Nucleus accumbens (tissue), 56 donors: ENCODE measurements at regions not wholly inside any gene's neighbourhood (a gene's known extent, or its start where the extent isn't known, plus 50 kb on each side); places are given as distances from the start of the nearest gene placed in this dataset.

Experiments used
- DNase-seq, 56 donors: peaks; one replicate each; lab custom pipeline; 2025; lab: John Stamatoyannopoulos, UW

DNA sequence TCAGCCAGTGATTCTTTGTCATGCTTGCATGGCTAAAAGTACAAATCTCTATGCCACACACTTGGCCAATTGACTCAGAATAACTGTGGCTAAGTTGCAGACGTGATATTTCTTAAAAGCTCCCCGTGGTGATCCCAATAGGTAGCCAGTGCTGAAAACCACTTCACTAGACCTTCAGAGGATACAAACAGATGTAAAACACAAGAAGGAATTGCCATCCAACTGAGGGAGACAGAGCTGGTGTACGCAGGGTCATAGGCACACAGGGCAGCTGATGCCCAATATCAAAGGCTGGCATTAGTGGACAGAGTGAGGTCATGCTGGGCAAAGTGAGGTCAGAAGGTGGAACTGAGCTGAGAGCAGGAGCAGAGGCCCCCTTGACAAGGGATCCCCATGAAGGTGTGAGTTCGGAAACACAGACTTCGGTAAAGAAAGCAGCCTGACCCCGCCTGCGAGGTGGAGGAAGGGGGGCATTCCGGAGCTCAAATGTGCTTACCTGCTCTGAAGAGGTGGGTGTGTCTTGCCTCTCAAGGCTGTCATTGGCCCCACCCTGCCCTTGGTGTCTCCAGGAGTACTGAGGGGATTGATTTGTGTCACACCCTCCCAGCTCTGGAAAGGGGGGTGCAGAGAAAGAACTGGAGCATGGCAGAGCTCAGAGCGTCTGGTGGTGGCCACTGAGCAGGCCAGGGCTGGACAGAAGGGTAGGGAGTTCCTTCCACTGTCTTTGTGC is 344.9 kb upstream of the B3GAT1 start:
- DNase-seq: no peak

DNA sequence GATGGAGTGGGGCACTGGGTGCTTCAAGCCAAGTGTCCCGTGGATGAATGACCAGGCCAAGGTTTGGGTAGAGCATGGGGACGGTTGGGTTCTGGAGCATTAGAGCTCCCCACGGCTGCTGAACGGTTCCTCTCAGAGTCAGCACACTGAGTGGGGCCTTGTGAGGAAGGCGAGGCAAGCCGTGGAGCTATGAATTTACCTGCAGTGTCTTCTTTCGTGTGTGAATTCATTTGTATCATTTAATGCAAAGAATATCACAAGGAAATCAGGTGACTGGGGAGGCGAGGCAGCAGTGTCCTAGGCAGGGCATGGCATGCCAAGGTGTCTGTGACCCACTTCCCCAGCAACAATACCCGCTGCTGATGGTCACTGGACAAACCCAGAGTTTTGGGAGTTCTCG is 343.5 kb upstream of the B3GAT1 start:
- no peak for DNase-seq

DNA sequence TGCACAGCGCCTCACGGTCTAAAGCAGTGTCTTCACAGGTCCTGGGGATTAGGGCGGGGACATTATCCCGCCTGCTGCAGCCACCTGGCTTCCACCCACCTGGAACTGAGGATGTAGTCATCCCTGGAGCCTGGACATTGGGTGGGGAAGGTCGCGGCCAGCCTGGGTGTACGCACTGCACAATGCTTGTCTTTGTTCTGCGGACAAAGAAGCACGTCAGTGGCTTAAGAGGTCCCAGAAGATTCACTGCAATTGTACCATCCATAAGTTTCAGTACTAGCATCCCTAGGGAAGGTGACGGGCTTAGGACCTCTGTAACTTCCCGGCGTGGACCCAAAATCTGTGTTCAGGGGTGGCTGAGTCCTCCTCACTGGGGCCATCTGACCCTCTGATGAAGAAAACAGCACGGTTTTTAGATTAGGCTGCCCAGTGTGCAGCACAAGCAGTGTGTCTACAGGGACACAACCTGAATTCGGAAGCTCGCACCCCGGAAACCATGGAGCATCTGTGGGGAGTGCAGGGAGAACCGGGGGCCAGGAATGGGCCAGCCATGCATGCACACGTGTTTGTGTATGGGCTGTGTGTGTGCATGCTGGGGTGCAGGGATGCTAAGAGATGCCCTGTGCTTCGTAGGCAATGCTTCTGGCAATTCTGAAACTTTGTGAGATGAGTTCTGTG is 342.6 kb upstream of the B3GAT1 start:
- DNase-seq: no peak

DNA sequence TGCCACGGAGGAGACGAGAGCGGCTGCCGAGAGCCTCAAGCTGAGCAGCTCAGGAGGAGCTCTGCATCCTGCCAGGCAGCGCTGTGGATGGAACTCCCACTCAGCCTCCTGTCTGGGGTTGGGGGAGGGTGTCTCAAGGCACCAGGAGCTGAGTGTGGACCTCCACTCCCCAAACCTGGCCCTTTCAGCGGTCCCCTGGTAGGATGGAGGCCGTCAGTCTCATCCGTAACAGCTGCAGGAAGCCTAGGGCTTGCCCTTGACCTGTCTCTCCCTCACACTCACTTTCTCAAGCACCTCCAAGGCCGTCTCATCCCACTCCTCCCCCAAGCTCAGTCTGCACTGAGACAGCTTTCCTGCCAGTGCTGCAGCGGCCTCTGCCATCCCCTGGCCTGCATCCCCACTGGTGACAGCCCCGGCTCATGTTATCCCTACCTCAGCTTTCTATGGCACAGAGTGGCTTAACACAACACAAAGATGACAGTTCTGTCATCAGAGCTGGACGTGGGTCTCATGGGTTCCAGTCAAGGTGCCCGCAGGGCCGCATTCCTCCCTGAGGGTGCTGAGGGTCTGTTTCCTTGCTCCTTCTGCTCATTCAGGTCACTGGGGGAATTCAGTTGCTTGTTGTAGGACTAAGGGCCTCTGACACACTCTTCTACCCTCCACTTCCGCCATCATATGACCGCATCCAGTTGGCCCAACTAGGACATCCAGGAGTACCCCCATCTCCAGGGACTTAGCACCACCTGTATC is 341.9 kb upstream of the B3GAT1 start:
- DNase-seq: no peak

DNA sequence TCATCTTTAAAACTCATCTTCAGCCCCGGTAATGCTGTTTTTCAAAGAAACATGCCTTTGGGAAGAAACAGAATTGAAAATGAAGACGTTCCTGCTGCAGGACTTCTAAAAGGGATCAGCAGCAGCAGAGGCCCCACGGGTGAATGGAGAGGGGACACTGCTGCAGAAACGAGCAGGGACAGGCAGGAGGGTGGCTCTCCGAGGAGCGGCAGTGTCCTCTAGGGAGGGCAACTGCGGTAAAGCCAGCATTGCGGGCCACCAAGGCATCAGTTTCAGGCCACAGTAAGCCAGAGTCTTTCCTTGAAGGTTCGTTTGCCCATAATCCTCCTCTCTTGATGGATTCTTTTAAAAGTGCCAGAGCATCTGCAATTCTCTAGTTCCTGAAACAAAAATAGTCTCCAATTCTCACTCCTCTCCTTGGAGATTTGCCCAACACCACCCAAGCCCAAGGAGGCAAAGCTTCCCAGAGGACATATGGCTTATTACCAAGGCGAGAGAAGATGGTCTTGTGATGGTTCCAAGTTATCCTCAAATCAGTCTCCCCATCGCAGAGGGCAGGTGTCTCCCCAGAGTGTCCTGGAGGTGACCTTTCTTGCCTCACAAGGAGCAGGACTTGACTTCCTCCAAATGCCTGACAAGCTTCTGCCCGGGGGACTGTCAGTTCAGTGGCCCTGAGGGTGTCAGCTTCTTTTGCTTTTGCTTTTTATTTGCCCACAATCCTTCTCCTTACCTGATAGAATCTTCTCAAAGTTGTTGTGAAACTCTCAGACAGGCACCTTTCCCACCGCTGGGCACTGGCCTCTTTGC is 341.1 kb upstream of the B3GAT1 start:
- DNase-seq: no peak

DNA sequence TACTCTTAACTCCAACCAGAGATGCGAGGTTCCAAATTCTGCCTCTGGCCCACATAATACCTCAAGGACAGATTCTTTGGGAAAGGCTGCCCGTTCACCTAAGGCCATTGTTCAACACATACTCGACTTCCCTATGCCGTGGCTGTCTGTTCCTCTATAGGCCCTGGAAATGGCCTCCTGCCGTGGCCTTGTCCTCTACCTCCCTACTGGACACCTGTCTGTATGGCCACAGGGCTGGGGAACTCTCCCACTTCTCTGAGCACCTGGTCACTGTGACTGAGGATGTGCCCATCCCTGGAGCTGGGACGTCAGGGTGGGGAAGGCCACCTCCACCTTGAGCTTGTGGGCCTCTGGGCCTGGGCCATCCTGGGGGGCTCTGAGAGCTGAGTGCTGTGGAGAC is 340.5 kb upstream of the B3GAT1 start:
- DNase-seq: no peak

DNA sequence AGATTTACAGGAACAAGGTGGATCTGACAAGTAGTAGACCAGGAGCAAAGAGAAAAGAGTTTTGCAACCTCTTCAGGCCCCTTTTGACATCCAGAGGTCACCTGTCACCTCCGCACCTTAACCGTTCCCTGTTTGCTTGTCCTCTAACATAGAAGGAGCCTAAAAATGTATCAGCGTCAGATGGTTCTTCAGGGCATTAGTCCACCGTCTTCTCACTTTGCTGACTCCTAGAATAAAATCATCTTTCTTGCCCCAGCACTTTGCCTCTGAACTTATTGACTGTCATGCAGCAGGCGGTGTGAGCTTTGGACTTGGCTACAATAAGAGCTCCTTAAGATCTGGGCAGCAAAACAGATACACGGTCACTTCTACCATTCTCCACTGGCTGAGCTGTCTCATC is 339.7 kb upstream of the B3GAT1 start:
- DNase-seq: no peak

DNA sequence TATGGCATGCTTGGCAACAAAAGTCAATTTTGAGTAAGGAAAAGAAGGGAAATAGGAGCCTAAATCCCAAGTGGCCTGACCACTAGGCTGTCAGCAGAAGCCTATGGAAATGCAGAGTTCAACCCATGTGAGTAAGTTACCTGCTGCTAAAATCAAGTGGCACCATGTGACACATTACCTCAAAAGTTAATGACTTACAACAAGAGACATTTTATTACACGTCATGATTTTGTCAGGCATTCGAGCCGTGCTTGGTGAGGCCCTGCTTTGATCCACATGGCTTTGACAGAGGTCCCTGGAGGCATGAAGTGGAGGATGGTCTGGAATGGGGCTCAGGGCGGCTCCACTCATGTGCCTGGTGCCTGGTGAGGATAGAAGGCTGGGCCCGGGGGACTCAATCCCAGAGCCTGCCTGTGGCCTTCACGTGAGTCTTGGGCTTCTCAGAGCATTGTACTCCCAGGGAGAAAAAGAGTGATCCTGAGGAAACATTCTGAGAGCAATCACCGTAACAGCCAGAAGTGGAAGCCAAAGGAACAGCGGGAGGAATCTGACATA is 339.1 kb upstream of the B3GAT1 start:
- DNase-seq: no peak

DNA sequence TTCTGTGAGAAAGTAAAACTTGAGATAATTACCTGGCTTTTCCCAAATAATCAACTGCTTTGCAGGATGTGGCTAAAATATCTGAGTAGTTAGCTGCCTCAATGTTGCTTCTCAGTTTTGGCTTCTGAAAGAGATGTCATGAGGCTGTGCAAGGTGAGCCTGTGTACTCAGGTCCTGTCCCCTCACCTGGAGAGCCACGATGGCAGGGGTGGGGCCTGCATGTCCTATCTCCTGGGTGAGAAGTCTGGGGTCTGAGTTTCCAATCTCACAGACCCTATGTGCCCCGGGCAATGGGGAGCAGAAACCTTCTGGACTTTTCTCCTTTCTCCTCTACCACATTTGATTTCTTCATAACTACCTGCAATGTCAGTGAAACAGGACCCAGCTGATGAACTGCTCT is 338.6 kb upstream of the B3GAT1 start:
- no peak for DNase-seq

DNA sequence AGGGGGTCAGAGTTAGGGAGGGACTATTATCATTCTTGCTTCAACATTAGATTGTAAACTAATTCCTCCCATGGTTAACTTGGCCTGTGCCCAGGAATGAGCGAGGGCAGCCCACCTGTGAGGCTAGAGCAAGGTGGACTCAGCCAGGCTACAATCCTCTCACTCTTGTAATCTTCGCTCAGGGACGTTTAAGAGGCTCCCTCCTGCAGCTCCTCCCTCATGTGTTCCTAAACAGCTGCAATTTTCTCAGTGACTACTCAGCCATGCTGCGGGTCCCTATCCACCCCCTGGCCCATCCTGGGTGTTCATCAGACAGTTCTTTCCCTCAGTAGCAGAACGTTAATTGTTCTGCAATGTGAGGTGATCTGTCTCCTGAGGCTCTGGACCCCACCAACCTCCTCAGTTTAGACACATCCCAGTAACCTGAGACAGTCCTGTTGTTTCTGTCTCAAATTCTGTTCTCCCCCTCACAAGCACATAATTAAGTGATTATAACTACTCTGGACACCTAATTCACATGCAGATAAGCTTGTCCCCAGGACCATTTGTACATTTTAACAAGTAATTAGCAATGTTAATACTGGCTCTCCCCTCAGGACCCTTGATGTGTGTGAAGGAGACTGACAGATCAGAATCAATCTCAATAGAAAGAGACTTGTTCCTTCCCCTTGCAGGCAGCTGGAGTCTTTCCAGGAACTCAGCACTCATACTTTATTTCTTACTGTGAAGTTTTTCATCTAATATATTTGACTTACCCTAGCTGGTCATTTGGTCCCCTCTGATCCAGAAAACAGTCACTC is 337.2 kb upstream of the B3GAT1 start:
- no peak for DNase-seq

DNA sequence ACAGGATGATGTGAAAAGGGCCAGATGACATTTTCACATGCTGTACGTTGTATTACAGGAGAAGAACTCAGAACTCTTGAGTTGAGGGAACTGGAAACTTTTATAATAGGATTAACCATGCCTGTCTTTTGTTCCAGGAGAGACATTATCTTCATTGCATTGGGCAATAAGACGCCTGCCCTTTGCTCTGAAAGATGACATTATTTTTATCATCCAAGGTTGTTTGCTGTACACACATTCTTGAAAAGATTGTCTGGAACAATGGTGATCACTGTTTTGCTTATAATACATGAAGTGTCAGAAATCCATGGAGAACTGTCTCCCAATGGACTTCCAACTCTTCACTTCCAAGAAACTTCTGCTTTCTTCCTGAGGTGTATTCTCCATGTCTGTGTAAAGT is 334.6 kb upstream of the B3GAT1 start:
- DNase-seq: no peak

DNA sequence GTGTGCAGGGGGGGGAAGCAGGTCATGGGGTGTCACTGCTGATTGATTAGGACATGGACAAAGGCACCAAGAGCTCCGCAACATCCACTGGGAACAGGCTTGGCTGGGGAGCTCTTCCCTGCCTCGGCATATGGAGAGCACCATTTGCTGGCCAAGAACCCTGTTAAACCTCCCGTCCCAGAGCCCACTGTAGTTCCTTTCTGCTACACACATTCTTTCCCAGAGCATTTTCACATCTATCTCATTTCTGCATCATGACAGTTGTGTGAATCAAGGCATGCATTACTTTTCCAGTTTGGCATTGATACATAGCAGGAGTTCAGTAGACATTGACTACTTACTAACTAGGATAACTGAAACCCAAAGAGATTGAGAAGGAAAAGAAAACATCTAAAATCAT is 333.4 kb upstream of the B3GAT1 start:
- DNase-seq: no peak

DNA sequence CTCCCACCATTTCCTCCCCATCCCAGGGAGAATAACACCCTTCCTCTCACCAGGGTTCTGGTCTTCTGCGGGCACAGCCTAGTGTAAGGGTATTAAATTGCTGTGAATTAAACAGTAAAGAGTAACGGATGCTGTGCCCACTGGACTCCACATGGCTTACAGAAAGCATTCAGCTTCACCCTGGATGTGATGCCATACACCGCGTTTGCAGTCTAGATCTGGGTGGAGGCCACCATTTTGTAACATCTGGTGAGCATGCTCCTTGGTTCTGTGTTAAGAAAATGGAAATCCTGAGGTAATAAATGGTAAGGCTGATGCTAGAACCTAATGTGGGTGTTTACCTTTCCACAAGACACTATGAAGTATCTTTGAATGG is 331.8 kb upstream of the B3GAT1 start:
- no peak for DNase-seq

DNA sequence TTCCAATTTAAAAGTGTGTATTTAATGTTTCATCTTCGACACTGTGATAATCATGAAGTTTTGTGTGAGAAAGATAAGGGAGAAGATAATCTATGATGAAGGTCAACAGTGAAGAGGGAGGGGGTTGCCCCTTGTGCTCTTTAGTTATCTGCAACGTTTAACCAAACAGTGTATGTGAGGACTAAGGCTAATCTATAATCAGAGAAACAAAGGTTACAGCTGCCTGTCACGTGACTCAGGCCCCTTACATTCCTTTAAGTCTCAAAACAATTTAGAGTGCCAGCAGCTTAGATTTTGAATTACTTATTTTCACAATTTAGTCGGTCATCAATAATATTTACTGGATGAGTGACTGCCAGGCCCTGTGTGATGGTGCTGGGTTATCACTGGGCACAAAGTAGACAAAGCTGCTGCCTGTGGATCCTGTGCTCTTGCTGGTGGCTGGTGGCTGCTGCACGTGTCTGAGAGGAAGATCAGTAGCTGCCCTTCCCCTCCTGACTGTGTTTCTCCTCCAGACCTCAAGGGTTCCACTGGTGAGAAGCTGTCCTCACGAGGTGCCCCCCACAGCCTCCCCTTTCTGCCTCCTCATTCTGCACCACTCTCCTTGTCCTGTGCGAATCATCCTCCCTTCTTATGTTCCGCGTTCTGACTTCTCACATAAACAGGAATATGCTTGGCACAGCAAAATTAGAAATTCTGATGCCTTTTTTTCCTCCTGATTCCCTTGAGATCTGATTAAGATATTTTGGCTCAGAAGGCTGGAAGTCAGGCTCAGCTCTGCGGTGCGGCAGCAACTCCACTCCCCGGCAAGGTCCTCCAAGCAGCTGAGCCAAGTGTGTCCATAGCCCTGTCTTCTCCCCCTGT is 331.1 kb upstream of the B3GAT1 start:
- no peak for DNase-seq

DNA sequence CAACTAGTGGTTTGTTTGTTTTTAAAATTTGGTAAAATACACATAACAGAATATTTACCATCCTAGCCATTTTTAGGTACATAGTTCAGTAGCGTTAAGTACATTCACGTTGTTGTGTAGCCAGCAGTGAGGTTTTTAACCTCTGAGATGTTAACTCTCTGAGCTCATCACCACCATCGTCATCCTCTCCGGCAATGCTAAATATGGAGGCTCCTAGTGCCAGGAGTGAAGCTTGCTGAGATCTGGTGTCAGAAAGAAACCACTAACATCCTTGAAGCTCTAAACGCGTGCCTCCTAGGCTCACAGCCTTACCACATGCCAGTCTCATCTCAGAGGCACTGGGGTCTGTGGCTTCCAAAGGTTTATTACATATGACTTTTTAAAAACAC is 330.2 kb upstream of the B3GAT1 start:
- DNase-seq: no peak

DNA sequence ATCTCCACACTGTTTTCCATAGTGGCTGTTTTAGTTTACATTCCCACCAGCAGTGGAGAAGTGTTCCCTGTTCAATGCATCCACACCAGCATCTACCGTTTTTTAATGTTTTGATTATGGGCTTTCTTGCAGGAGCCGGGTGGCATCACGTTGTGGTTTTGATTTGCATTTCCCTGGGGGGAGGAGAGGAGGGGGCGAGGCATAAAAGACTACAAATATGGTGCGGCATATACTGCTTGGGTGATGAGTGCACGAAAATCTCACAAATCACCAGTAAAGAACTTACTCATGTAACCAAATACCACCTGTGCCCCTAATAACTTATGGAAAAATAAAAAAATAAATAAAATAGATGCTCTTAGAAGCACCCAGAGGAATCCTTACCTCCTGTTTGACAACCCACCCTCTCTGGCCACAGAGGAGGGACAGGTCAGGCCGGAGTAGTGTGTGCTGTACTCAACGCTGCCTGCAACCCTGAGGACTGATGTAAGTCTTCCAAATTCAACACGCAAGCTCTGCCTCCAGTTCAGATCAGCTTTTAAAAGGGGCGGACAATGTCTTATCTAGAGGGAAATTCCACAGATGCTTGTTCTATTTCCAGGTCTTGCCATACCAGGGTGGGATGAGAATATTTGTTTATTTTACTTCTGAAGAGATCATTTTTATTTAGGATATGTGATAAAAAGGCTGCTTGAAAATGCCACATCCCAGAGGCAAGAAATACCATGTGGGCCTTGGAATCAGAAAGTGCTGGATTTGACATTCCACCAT is 329.6 kb upstream of the B3GAT1 start:
- DNase-seq: no peak

DNA sequence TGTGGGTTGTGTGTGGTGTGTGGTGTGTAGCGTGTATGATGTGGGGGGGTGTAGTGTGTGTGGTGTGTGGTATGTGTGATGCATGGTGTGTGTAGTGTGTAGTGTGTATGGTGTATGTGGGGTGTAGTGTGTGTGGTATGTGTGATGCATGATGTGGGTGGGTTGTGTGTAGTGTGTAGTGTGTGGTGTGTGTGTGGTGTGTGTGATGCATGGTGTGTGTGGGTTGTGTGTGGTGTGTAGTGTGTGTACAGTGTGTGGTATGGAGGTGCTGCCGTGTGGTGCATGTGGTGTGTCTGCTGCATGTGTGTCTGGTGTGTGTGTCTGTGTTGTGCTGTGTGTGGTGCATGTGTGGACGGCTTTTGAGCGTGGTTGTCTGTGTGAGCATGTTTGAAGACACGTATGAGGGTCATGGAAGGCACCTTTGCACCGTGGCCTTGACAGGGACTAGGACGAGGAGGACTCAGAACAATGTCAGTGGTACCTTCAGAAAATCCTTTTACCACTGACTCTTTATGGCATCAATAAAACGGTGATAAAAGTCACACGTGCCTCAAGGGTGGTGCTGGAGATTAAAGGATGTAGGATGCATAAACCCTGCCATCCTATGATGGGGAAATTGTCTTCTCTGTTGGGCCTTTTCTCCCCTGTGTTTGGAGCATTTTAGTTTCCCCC is 328.7 kb upstream of the B3GAT1 start:
- no peak for DNase-seq

DNA sequence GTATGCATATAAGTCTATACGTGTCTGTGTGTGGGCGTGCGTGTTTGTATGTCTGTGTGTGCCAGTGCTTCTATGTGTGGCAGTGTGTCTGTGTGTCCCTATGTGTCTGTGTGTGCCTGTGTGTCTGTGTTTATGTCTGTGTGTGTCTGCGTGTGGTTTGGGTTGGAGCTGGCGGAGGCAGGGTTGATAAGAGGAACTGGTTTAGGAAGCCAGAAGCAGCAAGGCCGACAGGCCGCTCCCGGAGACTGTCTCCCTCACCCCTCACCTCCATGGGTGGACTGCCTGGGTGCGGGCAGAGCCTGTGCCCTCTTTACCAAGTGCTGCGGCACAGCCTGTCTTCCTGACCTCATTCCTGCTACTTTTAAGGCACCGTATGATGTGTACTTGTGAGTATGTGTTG is 327.1 kb upstream of the B3GAT1 start:
- DNase-seq: no peak
